ENCODE measurements at regions not wholly inside any gene's neighbourhood (a gene's known extent, or its start where the extent isn't known, plus 50 kb on each side); places are given as distances from the start of the nearest gene placed in this dataset.

GRCh38 chr7:153941061-153941460 lies 111.1 kb upstream of the DPP6 start:
- Histone ChIP-seq H2BK5ac (ENCODE audit: low read length) (no peak overlapping the region), H3K27me3 (ENCODE audit: control insufficient read depth in 3 of 3, insufficient read depth in 3 of 3, low read depth in 1 of 3, low read length in 3 of 3) (peaks cover 0 to 7% (median 0%) of the 10 kb centered on the region in 3 experiments), H3K79me1 (ENCODE audit: low read depth, low read length) (no peaks in the 10 kb centered on the region), H3K9ac (ENCODE audit: low read depth, low read length, poor library complexity) (no peak overlapping the region), H2AFZ (ENCODE audit: low read length) (no peak overlapping the region), H3K23ac (ENCODE audit: low read depth, low read length, poor library complexity) (no peak overlapping the region), H2BK120ac (ENCODE audit: low read depth, low read length) (no peak overlapping the region), H3K4me1 (ENCODE audit: control insufficient read depth in 2 of 2, insufficient read depth in 1 of 2, low read depth in 1 of 2, low read length in 2 of 2) (peaks cover 0 to 10% of the 10 kb centered on the region in 2 donors), H3K18ac (ENCODE audit: low read length) (peak overlapping the region; percentile 26), H3K4ac (ENCODE audit: low read length) (no peak overlapping the region), H4K8ac (ENCODE audit: low read depth, low read length) (no peak overlapping the region), H4K91ac (ENCODE audit: low read depth, low read length, poor library complexity) (no peak overlapping the region), H3K4me2 (ENCODE audit: insufficient read depth, low read length, poor library complexity, severe bottlenecking) (no peak overlapping the region), H2AK5ac (ENCODE audit: low read depth, low read length) (no peak overlapping the region), H3K27ac (replicated peaks; ENCODE audit: low read length) (no peak overlapping the region), H2BK12ac (ENCODE audit: low read length) (no peak overlapping the region), H3K14ac (ENCODE audit: low read length) (no peak overlapping the region), H3K36me3 (replicated peaks in 1 of 2; ENCODE audit: control insufficient read depth in 2 of 2, insufficient read depth in 2 of 2, low read length in 2 of 2) (no peaks in the 10 kb centered on the region), H2BK15ac (ENCODE audit: low read length) (no peak overlapping the region), H3K4me3 (ENCODE audit: low read length in 2 of 2) (no peak overlapping the region), H3K9me3 (replicated peaks in 1 of 2; ENCODE audit: control insufficient read depth in 2 of 2, insufficient read depth in 1 of 2, low read depth in 1 of 2, low read length in 2 of 2) (no peaks in the 10 kb centered on the region)
- no CpG with 5 or more reads among the region's 5 CpGs for WGBS, 2 donors (ENCODE audit: extremely low coverage in 2 of 2, insufficient read length in 2 of 2, insufficient replicate concordance in 1 of 2)
- no peak for DNase-seq (ENCODE audit: low spot score)

GRCh38 chr7:153942036-153942435 lies 110.2 kb upstream of the DPP6 start:
- Histone ChIP-seq H3K4me1 (ENCODE audit: control insufficient read depth in 2 of 2, insufficient read depth in 1 of 2, low read depth in 1 of 2, low read length in 2 of 2) (peaks cover 0 to 10% of the 10 kb centered on the region in 2 donors), H2BK120ac (ENCODE audit: low read depth, low read length) (no peak overlapping the region), H3K79me1 (ENCODE audit: low read depth, low read length) (no peaks in the 10 kb centered on the region), H4K8ac (ENCODE audit: low read depth, low read length) (no peak overlapping the region), H2BK15ac (ENCODE audit: low read length) (no peak overlapping the region), H2BK5ac (ENCODE audit: low read length) (no peak overlapping the region), H3K14ac (ENCODE audit: low read length) (no peak overlapping the region), H3K4ac (ENCODE audit: low read length) (no peak overlapping the region), H2AK5ac (ENCODE audit: low read depth, low read length) (no peak overlapping the region), H3K4me2 (ENCODE audit: insufficient read depth, low read length, poor library complexity, severe bottlenecking) (no peak overlapping the region), H2AFZ (ENCODE audit: low read length) (no peak overlapping the region), H2BK12ac (ENCODE audit: low read length) (no peak overlapping the region), H3K4me3 (ENCODE audit: low read length in 2 of 2) (no peak overlapping the region), H3K18ac (ENCODE audit: low read length) (no peak overlapping the region), H3K9ac (ENCODE audit: low read depth, low read length, poor library complexity) (no peak overlapping the region), H4K91ac (ENCODE audit: low read depth, low read length, poor library complexity) (no peak overlapping the region), H3K27ac (replicated peaks; ENCODE audit: low read length) (no peak overlapping the region), H3K23ac (ENCODE audit: low read depth, low read length, poor library complexity) (no peak overlapping the region), H3K9me3 (replicated peaks in 1 of 2; ENCODE audit: control insufficient read depth in 2 of 2, insufficient read depth in 1 of 2, low read depth in 1 of 2, low read length in 2 of 2) (no peaks in the 10 kb centered on the region), H3K36me3 (replicated peaks in 1 of 2; ENCODE audit: control insufficient read depth in 2 of 2, insufficient read depth in 2 of 2, low read length in 2 of 2) (no peaks in the 10 kb centered on the region), H3K27me3 (ENCODE audit: control insufficient read depth in 3 of 3, insufficient read depth in 3 of 3, low read depth in 1 of 3, low read length in 3 of 3) (peaks cover 0 to 7% (median 0%) of the 10 kb centered on the region in 3 experiments)
- WGBS, 2 donors (ENCODE audit: extremely low coverage in 2 of 2, insufficient read length in 2 of 2, insufficient replicate concordance in 1 of 2), result no CpG with 5 or more reads among the region's 7 CpGs
- DNase-seq (ENCODE audit: low spot score), result no peak

GRCh38 chr7:153943457-153943856 lies 108.7 kb upstream of the DPP6 start:
- Histone ChIP-seq H2BK120ac (ENCODE audit: low read depth, low read length) (no peak overlapping the region), H3K9ac (ENCODE audit: low read depth, low read length, poor library complexity) (no peak overlapping the region), H3K4me1 (ENCODE audit: control insufficient read depth in 2 of 2, insufficient read depth in 1 of 2, low read depth in 1 of 2, low read length in 2 of 2) (peaks cover 0 to 10% of the 10 kb centered on the region in 2 donors), H3K9me3 (replicated peaks in 1 of 2; ENCODE audit: control insufficient read depth in 2 of 2, insufficient read depth in 1 of 2, low read depth in 1 of 2, low read length in 2 of 2) (no peaks in the 10 kb centered on the region), H2BK15ac (ENCODE audit: low read length) (no peak overlapping the region), H3K27ac (replicated peaks; ENCODE audit: low read length) (no peak overlapping the region), H3K36me3 (replicated peaks in 1 of 2; ENCODE audit: control insufficient read depth in 2 of 2, insufficient read depth in 2 of 2, low read length in 2 of 2) (no peaks in the 10 kb centered on the region), H3K23ac (ENCODE audit: low read depth, low read length, poor library complexity) (no peak overlapping the region), H2AK5ac (ENCODE audit: low read depth, low read length) (no peak overlapping the region), H3K14ac (ENCODE audit: low read length) (no peak overlapping the region), H2AFZ (ENCODE audit: low read length) (no peak overlapping the region), H4K8ac (ENCODE audit: low read depth, low read length) (no peak overlapping the region), H3K4me2 (ENCODE audit: insufficient read depth, low read length, poor library complexity, severe bottlenecking) (peak overlapping the region; percentile 21), H2BK12ac (ENCODE audit: low read length) (no peak overlapping the region), H3K79me1 (ENCODE audit: low read depth, low read length) (no peaks in the 10 kb centered on the region), H3K4me3 (ENCODE audit: low read length in 2 of 2) (no peak overlapping the region), H4K91ac (ENCODE audit: low read depth, low read length, poor library complexity) (no peak overlapping the region), H3K18ac (ENCODE audit: low read length) (no peak overlapping the region), H3K27me3 (ENCODE audit: control insufficient read depth in 3 of 3, insufficient read depth in 3 of 3, low read depth in 1 of 3, low read length in 3 of 3) (peaks cover 0 to 7% (median 0%) of the 10 kb centered on the region in 3 experiments), H3K4ac (ENCODE audit: low read length) (no peak overlapping the region), H2BK5ac (ENCODE audit: low read length) (no peak overlapping the region)
- no CpG with 5 or more reads among the region's 4 CpGs for WGBS, 2 donors (ENCODE audit: extremely low coverage in 2 of 2, insufficient read length in 2 of 2, insufficient replicate concordance in 1 of 2)
- DNase-seq (ENCODE audit: low spot score), result peak; percentile 3

- H2AFZ ChIP-seq (ENCODE audit: low read length), result no peak overlapping the region
- H3K79me1 ChIP-seq (ENCODE audit: low read depth, low read length), result no peaks in the 10 kb centered on the region
- H3K14ac ChIP-seq (ENCODE audit: low read length), result no peak overlapping the region
- peaks cover 0 to 7% (median 0%) of the 10 kb centered on the region in 3 experiments for H3K27me3 ChIP-seq (ENCODE audit: control insufficient read depth in 3 of 3, insufficient read depth in 3 of 3, low read depth in 1 of 3, low read length in 3 of 3)
- peak overlapping the region; percentile 21 for H3K4me2 ChIP-seq (ENCODE audit: insufficient read depth, low read length, poor library complexity, severe bottlenecking)
- H3K23ac ChIP-seq (ENCODE audit: low read depth, low read length, poor library complexity), result no peak overlapping the region
- H3K36me3 ChIP-seq (replicated peaks in 1 of 2; ENCODE audit: control insufficient read depth in 2 of 2, insufficient read depth in 2 of 2, low read length in 2 of 2), result no peaks in the 10 kb centered on the region
- H3K18ac ChIP-seq (ENCODE audit: low read length), result peak overlapping the region; percentile 68
- H3K4me1 ChIP-seq (ENCODE audit: control insufficient read depth in 2 of 2, insufficient read depth in 1 of 2, low read depth in 1 of 2, low read length in 2 of 2), result peaks cover 0 to 10% of the 10 kb centered on the region in 2 donors
- H2AK5ac ChIP-seq (ENCODE audit: low read depth, low read length), result no peak overlapping the region
- no CpG with 5 or more reads among the region's 12 CpGs for WGBS, 2 donors (ENCODE audit: extremely low coverage in 2 of 2, insufficient read length in 2 of 2, insufficient replicate concordance in 1 of 2)
- peak overlapping the region; percentile 2 for H4K91ac ChIP-seq (ENCODE audit: low read depth, low read length, poor library complexity)
- no peak overlapping the region for H4K8ac ChIP-seq (ENCODE audit: low read depth, low read length)
- no peak overlapping the region for H2BK120ac ChIP-seq (ENCODE audit: low read depth, low read length)
- H3K27ac ChIP-seq (replicated peaks; ENCODE audit: low read length), result peak overlapping the region; percentile 24
- H2BK12ac ChIP-seq (ENCODE audit: low read length), result no peak overlapping the region
- H3K4ac ChIP-seq (ENCODE audit: low read length), result no peak overlapping the region
- H3K9me3 ChIP-seq (replicated peaks in 1 of 2; ENCODE audit: control insufficient read depth in 2 of 2, insufficient read depth in 1 of 2, low read depth in 1 of 2, low read length in 2 of 2), result no peaks in the 10 kb centered on the region
- H2BK15ac ChIP-seq (ENCODE audit: low read length), result no peak overlapping the region
- no peak overlapping the region for H2BK5ac ChIP-seq (ENCODE audit: low read length)
- H3K4me3 ChIP-seq (ENCODE audit: low read length in 2 of 2), result no peak overlapping the region
- DNase-seq (ENCODE audit: low spot score), result peak; percentile 12
- no peak overlapping the region for H3K9ac ChIP-seq (ENCODE audit: low read depth, low read length, poor library complexity)
Measured at GRCh38 chr7:153943861-153944260, 108.3 kb upstream of the DPP6 start.

All from neuronal stem cell (in vitro differentiated cells).